Neural progenitor cell (in vitro differentiated cells): ENCODE measurements at regions not wholly inside any gene's neighbourhood (a gene's known extent, or its start where the extent isn't known, plus 50 kb on each side); places are given as distances from the start of the nearest gene placed in this dataset.

ENCODE experiments used
- EZH2 ChIP-seq: fragments of 200-600 bp; sonication (generic); IDR thresholded peaks from 2 replicates; pipeline ENCODE4 v1.6.1; 2017; ENCODE audit warnings: antibody characterized with exemption, mild to moderate bottlenecking, moderate library complexity
- EZH2phosphoT487 ChIP-seq: fragments of 200-600 bp; sonication (generic); IDR thresholded peaks from 2 replicates; pipeline ENCODE4 v1.6.1; 2017; ENCODE audit warnings: antibody characterized with exemption

GRCh38 chr10:31133251-31133791 lies 101.7 kb upstream of the ZNF438 start:
- TF ChIP-seq EZH2phosphoT487 (no peak), EZH2 (no peak)
